Kidney epithelial cell (primary cell): ENCODE measurements at regions not wholly inside any gene's neighbourhood (a gene's known extent, or its start where the extent isn't known, plus 50 kb on each side); places are given as distances from the start of the nearest gene placed in this dataset.

Experiments used
- DNase-seq: peaks from one replicate; pipeline ENCODE4 v3.0.0-alpha.2; 2010; ENCODE audit warnings: low read depth
- H3K27me3 ChIP-seq: 2 replicates; pipeline ENCODE4 v1.6.0; 2011; ENCODE audit warnings: low read length; ENCODE audit not compliant: control insufficient read depth, insufficient read depth
- H3K36me3 ChIP-seq: 2 replicates; pipeline ENCODE4 v1.5.1; 2011; ENCODE audit warnings: low read length; ENCODE audit not compliant: control insufficient read depth, insufficient read depth
- H3K4me3 ChIP-seq: 2 replicates; pipeline ENCODE4 v1.5.1; 2011; ENCODE audit warnings: low read depth, mild to moderate bottlenecking, control low read depth, low read length
- TF ChIP-seq, protein P1 (sequence below): IDR thresholded peaks from 2 replicates; pipeline ENCODE4 v1.5.1; 2011; ENCODE audit warnings: mild to moderate bottlenecking, moderate library complexity, low read length, control low read depth, inconsistent platforms; ENCODE audit not compliant: insufficient read depth, poor library complexity, severe bottlenecking

DNA sequence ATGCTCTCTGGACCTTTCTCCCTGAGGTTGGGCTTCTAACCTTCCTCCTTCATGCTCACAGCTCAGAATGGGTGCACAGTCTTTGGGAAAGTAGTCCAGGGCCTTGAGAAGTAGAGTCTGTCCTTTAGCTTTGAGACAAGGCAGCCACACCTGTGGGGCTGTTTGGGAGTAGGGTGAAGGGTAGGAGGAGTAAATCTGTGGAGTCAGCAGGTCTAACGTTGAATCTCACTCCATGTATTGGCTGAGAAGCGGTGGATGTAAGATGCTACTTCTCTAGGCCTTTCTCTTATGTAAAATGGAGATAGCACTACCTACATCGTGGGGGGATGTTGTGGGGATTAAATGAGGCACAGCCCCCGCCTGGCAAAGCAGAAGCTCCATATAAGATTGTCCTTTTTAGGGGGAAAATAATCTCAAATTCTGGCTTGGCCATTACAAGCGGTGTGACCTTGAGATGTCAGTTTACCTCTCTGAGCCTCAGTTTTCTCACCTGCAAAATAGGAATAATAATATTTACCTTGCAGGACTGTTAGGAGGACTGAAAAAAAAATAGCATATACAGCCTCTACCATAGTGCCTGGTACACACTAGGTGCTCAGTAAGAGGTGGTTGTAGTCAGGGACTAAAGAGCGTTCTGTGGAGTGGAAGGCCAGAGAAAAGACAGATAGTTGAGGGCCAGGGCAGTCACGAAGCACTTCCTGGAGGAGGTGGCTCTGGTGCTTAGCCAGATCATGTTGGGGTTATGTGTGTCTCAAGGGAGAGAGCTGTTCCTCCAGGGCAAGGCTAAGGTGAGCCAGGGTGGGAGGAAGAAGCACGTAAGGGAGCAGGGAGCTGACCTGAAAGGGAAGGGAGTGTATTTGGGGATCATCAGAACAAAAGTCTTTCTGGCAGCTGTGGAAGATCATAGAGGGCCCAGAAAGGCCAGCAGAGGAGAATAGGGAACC lies 82.8 kb upstream of the MRPS22 start:
- Histone ChIP-seq H3K27me3 (no peaks in the 10 kb centered on the region), H3K36me3 (no peaks in the 10 kb centered on the region), H3K4me3 (no peak overlapping the region)
- TF ChIP-seq, protein P1, sequence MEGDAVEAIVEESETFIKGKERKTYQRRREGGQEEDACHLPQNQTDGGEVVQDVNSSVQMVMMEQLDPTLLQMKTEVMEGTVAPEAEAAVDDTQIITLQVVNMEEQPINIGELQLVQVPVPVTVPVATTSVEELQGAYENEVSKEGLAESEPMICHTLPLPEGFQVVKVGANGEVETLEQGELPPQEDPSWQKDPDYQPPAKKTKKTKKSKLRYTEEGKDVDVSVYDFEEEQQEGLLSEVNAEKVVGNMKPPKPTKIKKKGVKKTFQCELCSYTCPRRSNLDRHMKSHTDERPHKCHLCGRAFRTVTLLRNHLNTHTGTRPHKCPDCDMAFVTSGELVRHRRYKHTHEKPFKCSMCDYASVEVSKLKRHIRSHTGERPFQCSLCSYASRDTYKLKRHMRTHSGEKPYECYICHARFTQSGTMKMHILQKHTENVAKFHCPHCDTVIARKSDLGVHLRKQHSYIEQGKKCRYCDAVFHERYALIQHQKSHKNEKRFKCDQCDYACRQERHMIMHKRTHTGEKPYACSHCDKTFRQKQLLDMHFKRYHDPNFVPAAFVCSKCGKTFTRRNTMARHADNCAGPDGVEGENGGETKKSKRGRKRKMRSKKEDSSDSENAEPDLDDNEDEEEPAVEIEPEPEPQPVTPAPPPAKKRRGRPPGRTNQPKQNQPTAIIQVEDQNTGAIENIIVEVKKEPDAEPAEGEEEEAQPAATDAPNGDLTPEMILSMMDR = no peak
- DNase-seq = no peak

GRCh38 chr3:139261754-139262586 lies 81.8 kb upstream of the MRPS22 start:
- TF ChIP-seq, protein P1 = no peak
- Histone ChIP-seq H3K4me3 (no peak overlapping the region), H3K27me3 (no peaks in the 10 kb centered on the region), H3K36me3 (no peaks in the 10 kb centered on the region)
- DNase-seq = no peak

GRCh38 chr3:139263798-139264197 lies 80.0 kb upstream of the MRPS22 start:
- TF ChIP-seq, protein P1 = no peak
- no peak for DNase-seq
- no peak overlapping the region for H3K4me3 ChIP-seq
- H3K36me3 ChIP-seq = no peaks in the 10 kb centered on the region
- no peaks in the 10 kb centered on the region for H3K27me3 ChIP-seq

GRCh38 chr3:139264375-139264774 lies 79.4 kb upstream of the MRPS22 start:
- TF ChIP-seq, protein P1 = no peak

DNA sequence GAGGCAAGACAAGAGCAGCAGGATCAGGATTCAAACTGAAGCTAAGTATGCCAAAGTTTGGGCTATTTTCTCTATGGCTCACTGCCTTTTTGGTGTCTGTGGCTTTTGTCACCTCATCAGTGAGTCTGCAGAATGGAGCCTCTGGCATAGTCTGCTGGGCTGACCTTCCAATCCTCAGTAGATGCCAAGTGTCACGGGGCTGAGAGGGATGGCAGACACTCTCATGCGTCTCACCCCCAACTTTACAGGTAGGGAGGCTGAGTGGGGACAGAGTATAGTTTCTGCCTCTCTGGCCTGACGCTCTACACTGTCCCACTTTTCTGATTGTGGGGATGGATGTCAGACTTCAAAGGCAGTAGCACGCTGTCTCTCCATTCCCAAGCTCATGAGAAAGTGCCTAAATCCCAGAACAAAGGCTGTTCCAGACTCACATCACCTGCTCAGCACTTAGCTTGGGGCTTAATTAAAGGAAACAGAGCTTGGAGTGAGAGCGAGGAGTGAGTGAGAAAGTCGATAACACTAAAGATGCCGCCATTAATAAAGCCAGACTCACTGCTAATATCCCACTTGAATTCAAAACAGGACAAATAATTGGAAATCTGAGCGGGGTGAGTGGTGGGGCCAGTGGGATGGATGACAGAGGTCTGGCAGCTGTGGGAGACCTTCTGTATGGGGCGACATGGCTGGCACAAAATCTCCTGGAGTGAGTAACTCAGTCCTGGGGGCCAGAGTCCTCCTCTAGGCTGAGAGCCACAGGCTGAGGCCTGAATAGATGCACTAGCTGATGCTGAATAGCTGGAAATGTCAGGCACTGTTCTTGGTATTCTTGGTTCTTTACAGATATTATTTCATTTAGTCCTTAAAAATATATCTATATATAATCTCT lies 78.4 kb upstream of the MRPS22 start:
- TF ChIP-seq, protein P1 = no peak
- no peak for DNase-seq
- Histone ChIP-seq H3K4me3 (no peak overlapping the region), H3K36me3 (no peaks in the 10 kb centered on the region), H3K27me3 (no peaks in the 10 kb centered on the region)

More at GRCh38 chr3:139264375-139264774, 79.4 kb upstream of the MRPS22 start:
- Histone ChIP-seq H3K27me3 (no peaks in the 10 kb centered on the region), H3K4me3 (no peak overlapping the region), H3K36me3 (no peaks in the 10 kb centered on the region)
- DNase-seq = no peak
